Brain pericyte (primary cell): ENCODE measurements at regions not wholly inside any gene's neighbourhood (a gene's known extent, or its start where the extent isn't known, plus 50 kb on each side); places are given as distances from the start of the nearest gene placed in this dataset.
"Not testable (repeated sequence)": the region's sequence is repeated elsewhere in the genome, so short reads cannot be mapped to it uniquely, and the experiment has no call there.

Experiments used
- DNase-seq: peaks from one replicate; pipeline ENCODE4 v3.0.0-alpha.2; 2012; ENCODE audit warnings: low read depth, low spot score

DNA sequence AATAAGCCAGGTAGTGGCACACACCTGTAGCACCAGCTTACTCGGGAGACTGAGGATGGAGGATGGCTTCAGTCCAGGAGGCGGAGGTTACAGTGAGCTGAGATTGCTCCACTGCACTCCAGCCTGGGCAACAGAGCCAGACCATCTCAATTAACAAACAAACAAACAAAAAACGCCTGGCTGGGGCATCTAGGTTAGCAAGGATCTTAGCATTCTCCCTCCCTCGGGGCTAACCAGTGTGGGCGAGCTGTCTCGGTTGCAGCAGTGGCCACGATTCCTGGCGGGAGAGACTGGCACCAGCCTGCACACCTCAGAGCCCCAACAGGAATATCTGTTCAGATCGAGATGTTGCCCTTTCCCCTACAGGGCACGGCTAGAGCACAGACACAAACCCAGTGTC is 91.3 kb upstream of the KCTD7 start:
- no peak for DNase-seq

DNA sequence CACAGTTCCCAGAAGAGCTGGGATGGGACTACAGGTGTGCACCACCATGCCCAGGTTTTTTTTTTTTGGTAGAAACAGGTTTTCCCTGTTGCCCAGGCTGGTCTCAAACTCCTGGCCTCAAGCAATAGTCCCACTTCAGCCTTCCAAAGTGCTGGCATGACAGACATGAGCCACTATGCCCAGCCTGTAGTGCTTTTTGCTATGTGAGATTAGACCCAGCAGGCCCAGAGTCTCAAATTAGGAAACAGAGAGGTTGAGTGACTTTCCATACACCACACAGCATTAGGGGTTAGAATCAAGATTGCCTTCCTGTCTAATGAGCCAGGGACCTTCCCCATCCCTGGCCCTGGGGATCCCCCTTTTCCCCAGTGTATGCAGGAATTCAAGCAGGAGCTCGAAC is 90.8 kb upstream of the KCTD7 start:
- no peak for DNase-seq

DNA sequence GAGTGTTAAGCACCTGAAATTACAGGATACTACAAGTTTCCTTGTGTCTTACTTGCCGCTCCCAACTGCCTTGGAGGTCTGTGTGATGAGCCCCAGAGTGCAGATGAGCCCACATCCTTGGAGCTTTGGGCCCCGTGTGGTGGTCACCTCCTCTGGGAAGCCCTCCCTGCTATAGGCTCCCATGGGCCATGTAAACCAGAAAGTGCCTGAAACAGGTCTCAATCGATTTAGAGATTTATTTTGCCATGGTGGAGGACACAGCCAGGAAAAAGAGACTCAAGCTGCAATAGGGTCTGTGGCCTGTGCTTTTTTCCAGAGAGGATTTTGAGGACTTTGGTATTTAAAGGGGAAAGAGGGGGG is 89.4 kb upstream of the KCTD7 start:
- DNase-seq: no peak

DNA sequence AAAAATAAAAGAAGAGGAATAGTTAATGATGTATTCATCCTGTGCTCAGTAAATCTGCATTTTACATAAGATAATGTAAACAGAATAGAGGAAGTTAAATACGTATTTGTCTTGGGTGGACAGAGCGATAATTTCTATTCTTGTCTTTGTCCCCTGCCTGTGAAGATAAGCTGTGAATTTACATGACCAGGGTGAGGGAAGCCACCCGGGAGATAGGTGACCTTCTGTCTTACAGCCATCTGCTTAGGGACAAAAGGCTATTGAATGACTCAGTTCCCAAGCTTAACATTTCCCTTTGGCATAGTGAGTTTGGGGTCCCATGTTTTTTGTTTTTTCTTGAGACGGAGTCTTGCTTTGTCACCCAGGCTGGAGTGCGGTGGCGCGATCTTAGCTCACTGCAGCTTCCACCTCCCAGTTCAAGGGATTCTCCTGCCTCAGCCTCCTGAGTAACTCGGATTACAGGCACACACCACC is 88.7 kb upstream of the KCTD7 start:
- no peak for DNase-seq

DNA sequence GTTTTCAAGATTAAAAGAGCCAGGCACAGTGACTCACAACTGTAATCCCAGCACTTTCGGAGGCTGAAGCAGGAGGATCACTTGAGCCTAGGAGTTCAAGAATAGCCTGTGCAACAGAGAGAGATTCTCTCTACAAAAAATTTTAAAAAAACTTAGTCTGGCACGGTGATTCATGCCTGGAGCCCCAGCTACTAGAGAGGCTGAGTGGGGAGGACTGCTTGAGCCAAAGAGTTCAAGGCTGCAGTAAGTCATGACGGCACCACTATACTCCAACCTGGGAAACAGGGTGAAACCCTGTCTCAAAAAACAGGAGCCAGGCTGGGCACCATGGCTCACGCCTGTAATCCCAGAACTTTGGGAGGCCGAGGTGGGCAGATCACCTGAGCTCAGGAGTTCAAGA is 86.6 kb upstream of the KCTD7 start:
- no peak for DNase-seq

DNA sequence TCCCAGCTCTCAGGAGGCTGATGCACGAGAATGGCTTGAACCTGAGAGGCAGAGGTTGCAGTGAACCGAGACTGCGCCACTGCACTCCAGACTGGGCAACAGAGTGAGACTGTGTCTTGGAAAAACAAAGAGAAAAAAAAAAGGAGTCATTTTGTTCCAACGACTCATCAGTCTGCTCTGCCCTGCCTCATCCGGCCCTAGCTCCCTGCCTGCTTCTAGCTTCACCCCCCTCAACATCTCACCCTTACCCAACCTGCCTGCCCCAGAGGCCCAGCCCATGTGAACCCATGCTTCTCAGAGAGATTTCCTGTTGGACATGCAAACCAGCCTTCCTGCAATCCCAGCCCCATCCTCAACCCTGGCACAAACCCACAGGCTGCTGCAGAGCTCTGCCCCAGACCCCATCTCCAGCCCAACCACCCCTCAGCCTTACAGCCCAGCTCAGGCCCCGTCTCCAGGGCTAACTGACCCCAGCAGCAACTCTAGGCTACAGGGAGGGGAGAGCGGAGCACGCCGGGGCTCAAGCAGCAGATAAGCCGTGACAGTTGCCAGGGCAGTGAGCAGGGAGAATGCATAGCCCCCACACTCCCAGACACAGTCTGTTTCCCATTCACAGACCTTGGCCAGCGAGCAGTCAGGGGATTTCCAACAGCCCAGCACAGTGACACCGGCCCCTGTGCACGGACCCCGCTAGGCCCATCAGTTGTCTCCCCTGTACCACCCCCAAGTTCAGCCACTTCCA is 86.0 kb upstream of the KCTD7 start:
- DNase-seq: no peak

DNA sequence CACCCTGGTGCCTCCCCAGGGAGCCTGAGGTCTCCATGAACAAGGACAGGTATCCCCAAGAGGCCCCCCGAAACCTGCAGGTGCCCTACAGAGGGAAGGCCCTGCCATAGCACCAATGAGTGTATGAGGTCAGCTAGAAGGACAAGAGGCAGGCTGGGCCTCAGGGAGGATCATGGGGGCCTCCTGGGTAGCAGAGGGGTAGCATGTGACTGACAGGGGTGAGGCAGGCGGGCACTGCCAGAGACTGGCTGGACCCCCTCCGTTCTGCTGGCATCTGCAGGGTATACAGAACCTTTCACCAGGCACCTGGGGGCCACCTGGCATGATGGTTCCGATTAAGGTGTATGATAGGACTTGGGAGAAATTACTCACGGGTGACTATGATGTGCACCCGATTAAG is 79.2 kb upstream of the KCTD7 start:
- DNase-seq: no peak

DNA sequence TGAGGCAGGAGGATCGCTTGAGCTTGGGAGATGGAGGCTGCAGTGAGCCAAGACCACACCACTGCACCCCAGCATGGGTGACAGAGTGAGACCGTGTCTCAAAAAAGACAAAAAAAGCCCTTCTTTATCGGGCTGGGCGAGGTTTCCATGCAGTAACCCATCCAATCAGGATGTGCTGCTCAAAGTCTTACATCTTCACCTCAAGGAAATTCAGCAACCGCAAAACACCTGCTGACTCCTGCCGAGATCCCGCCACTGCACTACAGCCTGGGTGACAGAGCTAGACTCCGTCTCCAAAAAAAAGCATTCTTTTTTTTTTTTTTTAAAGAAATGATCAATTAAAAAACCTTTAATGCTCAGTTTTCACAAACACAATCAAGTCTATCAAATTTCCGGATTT is 75.7 kb upstream of the KCTD7 start:
- no peak for DNase-seq

DNA sequence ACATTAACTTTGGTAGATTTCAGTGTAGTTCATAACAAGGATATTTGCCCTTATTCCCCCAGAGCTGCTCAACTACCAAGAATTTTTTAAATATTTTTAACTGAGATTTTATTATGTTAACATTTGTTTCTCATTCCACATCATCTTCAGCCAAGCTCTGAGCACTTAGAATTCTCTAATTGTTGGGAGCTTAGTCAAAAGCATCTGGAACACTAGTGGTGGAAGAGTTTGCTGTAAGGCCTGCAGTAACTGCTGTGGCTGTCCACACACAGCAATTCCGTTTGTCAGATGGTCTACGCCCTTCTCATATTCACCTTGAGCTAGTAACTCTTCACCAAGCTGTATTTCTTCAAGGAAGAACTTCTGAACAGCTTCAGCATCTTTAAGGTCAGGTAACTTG is 75.0 kb upstream of the KCTD7 start:
- DNase-seq: not testable (repeated sequence)

DNA sequence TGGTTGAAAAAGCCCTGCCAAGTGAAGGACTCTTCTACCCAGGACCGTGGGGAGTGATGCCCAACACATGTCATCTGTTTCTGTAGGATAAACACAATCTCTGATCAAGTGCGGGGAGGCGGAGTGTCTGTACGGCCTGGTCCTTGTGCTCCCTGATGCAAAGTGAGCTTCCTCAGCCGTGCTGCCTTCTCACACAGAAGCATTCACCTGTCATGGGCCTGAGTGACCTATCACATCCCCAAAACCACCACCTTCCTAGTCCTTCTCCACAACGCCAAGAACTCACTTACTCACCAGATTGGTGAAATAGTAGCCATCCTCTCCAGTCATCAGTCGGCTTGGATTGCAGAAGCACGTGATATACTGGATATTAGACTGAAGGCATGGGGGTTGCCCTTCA is 74.4 kb upstream of the KCTD7 start:
- DNase-seq: not testable (repeated sequence)

DNA sequence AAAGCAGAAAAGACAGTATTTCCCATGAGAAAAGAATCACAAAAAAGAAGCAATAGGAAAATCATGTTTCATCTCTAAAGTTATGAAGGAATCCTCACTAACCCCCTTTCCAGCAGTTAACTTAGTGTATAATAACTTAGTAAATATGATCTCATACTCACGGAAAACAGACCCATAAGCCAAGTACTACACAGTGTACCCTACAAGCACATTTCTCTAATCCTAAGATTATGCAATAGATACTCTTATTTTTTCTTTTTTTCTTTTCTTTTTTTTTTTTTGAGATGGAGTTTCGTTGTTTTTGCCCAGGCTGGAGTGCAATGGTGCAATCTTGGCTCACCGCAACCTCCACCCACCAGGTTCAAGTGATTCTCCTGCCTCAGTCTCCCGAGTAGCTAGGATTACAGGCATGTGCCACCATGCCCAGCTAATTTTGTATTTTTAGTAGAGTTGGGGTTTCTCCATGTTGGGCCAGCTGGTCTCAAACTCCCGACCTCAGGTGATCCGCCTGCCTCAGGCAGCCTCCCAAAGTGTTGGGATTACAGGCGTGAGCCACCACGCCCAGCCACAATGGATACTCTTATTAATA is 73.7 kb upstream of the KCTD7 start:
- not testable (repeated sequence) for DNase-seq

DNA sequence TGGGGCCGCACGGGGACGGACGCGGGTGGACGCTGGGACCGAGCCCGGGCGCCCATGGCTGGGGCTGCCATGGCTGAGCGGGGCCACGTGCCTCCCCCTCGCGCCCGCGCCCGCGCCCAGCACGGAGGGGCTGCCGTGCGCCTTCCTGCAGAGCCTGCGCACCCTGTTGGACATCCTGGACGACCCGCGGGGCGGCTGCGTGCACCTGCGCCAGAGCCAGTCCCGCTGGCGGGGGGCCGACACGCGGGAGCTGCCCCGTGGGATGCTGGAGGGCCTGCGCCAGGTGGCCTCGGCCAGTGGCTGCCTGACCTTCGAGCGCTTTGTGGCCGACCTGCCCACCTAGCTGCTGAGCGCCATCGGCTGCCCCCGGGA is 72.5 kb upstream of the KCTD7 start:
- no peak for DNase-seq

DNA sequence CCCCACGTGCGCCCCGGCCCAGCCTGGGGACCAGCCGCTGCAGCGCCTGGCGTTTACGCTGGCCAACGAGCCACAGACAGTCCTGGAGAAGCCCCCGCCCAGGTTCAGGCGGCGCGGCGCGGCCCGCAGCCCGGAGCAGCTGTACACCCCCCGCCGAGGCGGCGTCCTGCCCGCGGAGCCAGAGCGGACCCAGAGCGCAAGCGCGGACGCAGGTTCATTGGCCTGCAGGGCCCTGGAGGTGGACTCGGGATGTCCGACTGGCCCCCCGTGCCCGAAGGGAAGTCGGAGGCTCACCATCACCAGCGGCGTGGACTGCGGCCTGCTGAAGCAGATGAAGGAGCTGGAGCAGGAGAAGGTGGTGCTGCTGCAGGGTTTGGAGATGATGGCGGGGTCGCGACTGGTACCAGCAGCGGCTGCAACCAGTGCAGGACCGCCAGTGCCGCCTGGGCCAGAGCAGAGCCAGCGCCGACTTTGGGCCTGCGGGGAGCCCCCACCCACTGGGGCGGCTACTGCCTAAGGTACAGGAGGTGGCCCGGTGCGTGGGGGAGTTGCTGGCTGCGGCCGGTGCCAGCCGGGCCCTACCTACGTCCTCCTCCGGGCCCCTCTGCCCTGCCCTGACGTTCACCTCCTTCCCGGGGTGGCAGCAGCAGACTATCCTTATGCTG is 72.0 kb upstream of the KCTD7 start:
- DNase-seq: no peak

DNA sequence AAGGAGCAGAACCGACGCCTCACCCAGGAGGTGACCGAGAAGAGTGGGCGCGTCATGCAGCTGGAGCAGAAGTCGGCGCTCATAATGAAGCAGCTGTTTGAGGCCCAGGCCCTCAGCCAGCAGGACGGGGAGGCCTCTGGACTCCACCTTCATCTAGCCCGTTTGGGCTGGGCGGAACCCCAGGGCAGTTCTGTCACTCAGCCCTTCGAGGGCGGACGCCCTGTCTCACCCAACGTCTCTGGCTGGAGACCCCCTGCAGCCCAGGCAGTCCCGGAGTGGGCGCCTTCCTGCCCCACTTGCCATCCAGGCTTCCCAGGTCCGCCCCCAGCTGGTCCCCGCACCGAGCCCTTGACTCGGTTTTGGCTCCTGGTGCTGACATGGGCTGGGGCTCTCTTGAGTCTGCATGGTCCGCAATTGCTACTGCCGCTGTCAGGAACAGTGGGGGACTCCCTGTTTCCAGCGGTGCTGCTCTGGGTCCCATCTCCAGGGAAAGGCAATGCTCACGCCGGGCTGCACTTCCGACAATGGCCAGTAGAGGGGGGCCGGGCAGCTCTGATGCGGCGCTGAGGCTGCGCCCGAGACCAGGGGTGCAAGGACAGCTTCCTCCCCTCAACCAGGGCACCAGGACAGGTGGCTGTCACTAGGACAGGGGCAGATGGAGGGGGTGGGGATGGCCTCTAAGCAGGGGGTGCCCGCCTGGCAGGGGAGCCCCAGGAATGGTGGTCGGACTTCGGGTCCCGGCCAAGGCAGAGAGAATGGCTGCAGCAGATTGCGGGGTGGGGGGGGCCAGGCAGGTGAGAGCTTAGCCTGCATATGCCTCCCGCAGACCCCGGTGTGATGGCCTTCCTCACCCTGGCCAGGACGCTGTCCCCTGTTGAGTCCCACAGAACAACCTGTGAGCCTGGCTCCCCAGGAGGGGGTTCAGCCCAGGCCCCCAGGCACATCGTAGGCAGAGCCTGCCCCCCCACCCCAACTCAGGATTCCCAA is 71.2 kb upstream of the KCTD7 start:
- no peak for DNase-seq

DNA sequence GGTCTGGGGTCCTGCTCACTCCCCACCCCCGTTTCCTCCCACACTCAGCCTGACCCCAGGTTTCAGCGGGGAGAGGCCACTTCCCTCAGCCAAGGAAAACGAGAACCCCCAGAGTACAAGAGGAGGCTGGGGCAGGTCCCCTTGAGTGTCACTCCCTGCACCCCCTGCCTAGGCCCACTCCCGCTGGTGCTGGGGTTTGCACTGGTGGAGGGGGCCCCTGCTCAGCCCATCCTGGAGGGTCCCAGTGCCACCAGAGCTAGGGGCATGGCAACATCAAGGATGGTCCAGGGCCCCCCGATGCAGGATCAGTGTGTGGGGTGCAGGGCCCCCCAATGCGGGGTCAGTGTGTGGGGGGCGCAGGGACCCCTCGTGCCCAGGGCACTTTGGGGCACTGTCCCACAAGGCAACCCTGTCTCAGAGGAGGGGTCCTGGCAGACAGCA is 70.5 kb upstream of the KCTD7 start:
- no peak for DNase-seq

DNA sequence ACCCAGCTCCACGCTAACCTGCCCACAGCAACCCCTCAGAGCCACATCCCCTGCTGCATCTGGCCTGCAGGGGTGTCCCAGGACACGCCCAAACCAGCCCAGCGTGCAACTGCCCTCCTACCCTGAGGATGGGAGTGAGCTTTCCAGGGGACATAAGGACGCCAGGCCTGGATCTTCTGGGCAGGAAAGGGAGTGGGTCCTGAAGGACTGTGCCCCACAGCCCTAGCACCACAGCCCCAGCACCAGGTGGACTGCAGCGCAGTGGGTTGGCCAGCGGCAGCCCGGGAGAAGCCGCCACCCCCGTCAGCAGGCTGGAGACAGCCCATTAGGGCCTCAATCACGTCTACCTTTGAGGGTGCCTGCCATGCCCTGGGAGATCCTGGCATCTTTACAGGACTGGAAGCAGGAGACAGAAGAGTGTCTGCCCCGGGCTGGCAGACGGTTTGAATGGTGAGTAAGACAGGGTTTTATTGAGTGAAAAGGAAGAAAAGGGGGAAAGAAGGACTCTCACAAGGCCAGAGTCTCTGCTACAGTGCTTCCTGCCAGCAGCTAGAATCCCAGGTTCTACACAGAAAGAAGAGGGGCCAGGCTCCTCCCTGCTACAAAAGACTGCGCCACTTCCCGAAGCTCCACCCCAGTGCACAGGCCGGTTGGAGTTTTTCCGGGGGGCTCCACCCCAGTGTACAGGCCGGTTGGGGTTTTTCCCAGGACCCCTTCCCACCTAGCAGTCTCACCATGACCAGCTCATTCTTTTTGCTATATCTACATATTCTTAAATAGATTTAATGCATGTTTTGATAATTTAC is 69.8 kb upstream of the KCTD7 start:
- no peak for DNase-seq

DNA sequence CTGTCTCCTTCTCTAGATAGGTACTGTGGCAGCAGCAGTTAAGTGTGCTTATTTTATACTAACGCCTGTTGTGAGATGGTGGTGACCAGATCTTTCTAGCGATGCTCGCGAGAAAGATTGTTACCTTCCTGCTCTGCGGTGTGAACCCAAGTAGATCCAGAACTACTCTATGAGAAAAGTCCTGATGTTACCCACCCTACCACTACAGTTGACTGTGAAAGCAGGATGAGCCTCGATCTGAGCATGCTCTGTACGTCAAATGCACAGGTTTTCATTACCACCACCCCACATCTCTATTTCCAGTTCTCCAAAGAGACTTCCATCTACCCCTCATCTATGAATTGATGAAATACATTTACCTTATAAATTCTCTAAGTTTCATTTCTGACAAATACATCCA is 64.6 kb upstream of the KCTD7 start:
- DNase-seq: no peak

DNA sequence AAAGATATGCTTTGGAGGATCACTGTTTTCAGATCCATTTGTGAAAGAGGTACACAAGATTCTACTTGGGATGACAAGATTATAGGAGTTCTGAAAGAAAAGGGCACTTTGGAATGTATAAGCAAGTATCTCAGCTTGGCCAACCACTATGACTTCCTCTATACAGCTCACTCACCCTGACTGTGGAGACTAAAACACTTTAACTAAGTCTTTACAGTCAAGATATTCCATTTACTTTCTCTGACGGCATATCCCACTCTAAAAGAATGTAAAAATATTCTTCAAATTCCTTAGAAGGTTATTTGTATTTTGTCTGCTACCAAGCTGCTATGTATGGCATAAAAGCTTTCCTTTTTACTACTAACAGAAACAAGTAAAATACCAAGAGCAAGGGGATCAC is 58.5 kb upstream of the KCTD7 start:
- DNase-seq: not testable (repeated sequence)

DNA sequence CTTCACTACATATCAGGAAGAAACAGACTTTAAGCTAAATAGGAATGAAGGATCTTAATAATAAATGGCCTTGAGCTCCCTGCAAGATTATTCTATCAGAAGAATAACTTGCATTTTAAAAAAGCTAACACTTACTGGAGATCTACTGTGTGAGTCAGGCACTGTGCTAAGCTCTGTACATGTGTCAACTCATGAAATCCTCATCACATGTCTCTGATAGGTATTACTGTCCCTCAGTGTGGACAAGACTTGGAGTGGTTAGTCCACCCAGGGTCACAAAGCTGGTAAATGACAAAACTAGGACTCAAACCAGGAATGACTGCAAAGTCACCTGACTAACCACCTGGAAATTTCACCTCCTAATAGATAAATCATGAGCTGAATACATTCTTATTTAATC is 57.1 kb upstream of the KCTD7 start:
- DNase-seq: no peak

DNA sequence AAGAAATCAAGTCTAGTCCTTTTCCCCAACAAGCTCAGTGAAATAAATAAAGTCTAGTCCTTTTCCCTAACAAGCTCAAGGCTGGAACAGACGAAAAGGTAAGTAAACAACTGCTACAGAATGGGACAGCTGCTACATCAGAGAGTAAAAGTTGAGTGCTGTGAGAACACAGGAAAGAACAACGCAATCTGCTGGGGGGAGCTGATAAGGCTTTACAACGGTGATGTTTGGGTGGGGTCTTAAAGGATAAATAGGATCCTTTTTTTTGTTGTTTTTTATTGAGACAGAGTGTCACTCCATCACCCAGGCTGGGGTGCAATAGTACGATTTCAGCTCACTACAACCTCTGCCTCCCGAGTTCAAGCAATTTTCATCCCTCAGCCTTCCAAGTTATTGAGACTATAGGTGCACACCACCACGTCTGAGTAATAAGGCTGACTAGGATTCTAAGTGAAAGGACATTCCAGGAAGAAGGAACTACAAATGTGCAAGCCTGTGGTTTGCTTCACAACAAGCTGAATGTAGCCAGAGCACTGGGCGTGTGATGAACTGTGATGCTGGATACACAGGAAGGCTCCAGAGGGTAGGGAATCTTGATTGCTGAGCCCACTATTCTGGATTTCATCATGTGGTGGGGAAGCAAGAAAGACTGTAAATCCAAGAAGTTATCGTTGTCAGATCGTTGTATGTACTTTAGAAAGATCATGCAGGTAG is 54.7 kb upstream of the KCTD7 start:
- DNase-seq: not testable (repeated sequence)
